HepG2 (cell line): ENCODE measurements at regions not wholly inside any gene's neighbourhood (a gene's known extent, or its start where the extent isn't known, plus 50 kb on each side); places are given as distances from the start of the nearest gene placed in this dataset.
A peak's percentile ranks its signal among the peaks of the same experiment; 100 is the strongest.

Source experiments
- ATAC-seq: fragments of 200-7000 bp; cut with Tn5 transposase; 3 replicates; pipeline ENCODE4 v1.9.1; 2020; ENCODE audit warnings: mild to moderate bottlenecking, moderate library complexity
- BruUV-seq: library from RNA; stranded (reverse); fragments of 400-500 nt; replicated peaks from 2 replicates; lab custom pipeline; 2021; lab: Mats Ljungman, UMichigan
- CTCF ChIA-PET: fragments of 300-600 bp; formaldehyde crosslinking; extraction: SDS; loops from one replicate; lab custom pipeline; 2021; ENCODE audit warnings: low total read pairs, inconsistent platforms, low intra/inter-chr PET ratio; lab: Yijun Ruan, JAX
- POLR2A ChIA-PET: fragments of 350-600 bp; sonication (Branson Sonifier 250); formaldehyde crosslinking; loops from one replicate; lab custom pipeline; 2020; ENCODE audit warnings: antibody characterized with exemption, inconsistent platforms; lab: Yijun Ruan, JAX
- DNase-seq: peaks from one replicate; pipeline ENCODE4 v3.0.0-alpha.2; 2015; ENCODE audit warnings: low spot score
- FAIRE-seq: peaks from 3 replicates; lab custom pipeline; 2011; peaks lifted over from hg19 to GRCh38; lab: Jason Lieb, UNC
- H2AFZ ChIP-seq: one replicate; pipeline ENCODE4 v1.6.1; 2011; ENCODE audit warnings: low read length, inconsistent platforms
- H3K27ac ChIP-seq: fragments of 300-600 bp; 3 replicates; pipeline ENCODE4 v1.8.0; 2011; ENCODE audit warnings: mixed run types, mild to moderate bottlenecking, mixed read lengths, low read length, inconsistent platforms; ENCODE audit not compliant: insufficient read depth; ENCODE audit errors: extremely low read length
- H3K27me3 ChIP-seq, 2 experiments: fragments of 200-600 bp in 1 of 2; 2 replicates in 1 of 2; 3 replicates in 1 of 2; pipeline versions ENCODE4 v1.6.0 to v1.8.0; 2011; ENCODE audit warnings: low read length in 2 of 2, mild to moderate bottlenecking in 2 of 2, moderate library complexity in 2 of 2, inconsistent platforms in 1 of 2; ENCODE audit not compliant: insufficient read depth in 2 of 2, control insufficient read depth in 1 of 2
- H3K36me3 ChIP-seq, 2 experiments: fragments of 200-600 bp in 1 of 2; replicated peaks in 1 of 2; 2 replicates in 1 of 2; 3 replicates in 1 of 2; pipeline versions ENCODE4 v1.5.1 to v1.8.0; 2011; ENCODE audit warnings: low read length in 2 of 2, inconsistent platforms in 1 of 2; ENCODE audit not compliant: insufficient read depth in 2 of 2, control insufficient read depth in 1 of 2
- H3K4me1 ChIP-seq: 2 replicates; pipeline ENCODE4 v1.5.1; 2012; ENCODE audit warnings: low read length, inconsistent platforms; ENCODE audit not compliant: insufficient read depth
- H3K4me2 ChIP-seq: 2 replicates; pipeline ENCODE4 v1.6.0; 2011; ENCODE audit warnings: low read depth, low read length, inconsistent platforms
- H3K4me3 ChIP-seq, 3 experiments: fragments of 200-600 bp in 1 of 3; sonication (generic), shearing (Covaris generic) in 1 of 3; replicated peaks in 1 of 3; 2 replicates each; pipeline ENCODE4 v1.5.1; 2011 to 2016; ENCODE audit warnings: low read length in 3 of 3, inconsistent platforms in 2 of 3, low read depth in 2 of 3, mild to moderate bottlenecking in 2 of 3, control low read depth in 1 of 3, mixed read lengths in 1 of 3; ENCODE audit not compliant: insufficient read depth in 1 of 3
- H3K79me2 ChIP-seq: one replicate; pipeline ENCODE4 v1.6.1; 2011; ENCODE audit warnings: low read length, inconsistent platforms; ENCODE audit not compliant: insufficient read depth
- H3K9ac ChIP-seq: 2 replicates; pipeline ENCODE4 v1.6.0; 2011; ENCODE audit warnings: mild to moderate bottlenecking, low read depth, low read length, inconsistent platforms; ENCODE audit not compliant: insufficient read depth
- H3K9me3 ChIP-seq: 2 replicates; pipeline ENCODE4 v1.5.1; 2012; ENCODE audit warnings: mild to moderate bottlenecking, low read length
- H4K20me1 ChIP-seq: 2 replicates; pipeline ENCODE4 v1.6.0; 2011; ENCODE audit warnings: inconsistent platforms, mild to moderate bottlenecking, low read length, moderate library complexity; ENCODE audit not compliant: insufficient read depth
- ARHGAP35 ChIP-seq: sonication (generic); formaldehyde crosslinking; IDR thresholded peaks from 2 replicates; pipeline ENCODE4 v1.9.0; 2022; ENCODE audit warnings: mild to moderate bottlenecking, inconsistent platforms, moderate library complexity, missing genetic modification reagents, borderline replicate concordance
- CEBPB ChIP-seq: IDR thresholded peaks from 2 replicates; pipeline ENCODE4 v1.6.1; 2011; ENCODE audit warnings: low read depth, low read length, improper control_type of control experiment, borderline replicate concordance
- KLF16 ChIP-seq, 2 experiments: sonication (generic) in 1 of 2; formaldehyde crosslinking in 1 of 2; IDR thresholded peaks; 2 replicates each; pipeline versions ENCODE4 v1.6.1 to v1.8.0; 2016 to 2023; ENCODE audit warnings: missing genetic modification reagents in 2 of 2, missing compliant biosample characterization in 1 of 2
- MAFK ChIP-seq, 2 experiments: IDR thresholded peaks in 1 of 2; conservative IDR thresholded peaks in 1 of 2; 2 replicates each; pipeline ENCODE4 v1.6.1; 2011; ENCODE audit warnings: improper control_type of control experiment in 2 of 2, low read length in 2 of 2
- MEF2D ChIP-seq: sonication (generic); formaldehyde crosslinking; IDR thresholded peaks from 2 replicates; pipeline ENCODE4 v1.5.1; 2020; ENCODE audit warnings: mild to moderate bottlenecking, missing genetic modification reagents
- MTA1 ChIP-seq: sonication (generic); formaldehyde crosslinking; IDR thresholded peaks from 2 replicates; pipeline ENCODE4 v1.4.0; 2020; ENCODE audit warnings: missing genetic modification reagents, mild to moderate bottlenecking, borderline replicate concordance
- MTF2 ChIP-seq: sonication (generic); formaldehyde crosslinking; IDR thresholded peaks from 2 replicates; pipeline ENCODE4 v1.5.0; 2020; ENCODE audit warnings: missing genetic modification reagents, borderline replicate concordance
- MXD4 ChIP-seq: IDR thresholded peaks from 2 replicates; pipeline ENCODE4 v1.6.1; 2016; ENCODE audit warnings: mild to moderate bottlenecking, missing biosample characterization, missing genetic modification reagents
- MXI1 ChIP-seq: IDR thresholded peaks from 3 replicates; pipeline ENCODE4 v1.6.1; 2012; ENCODE audit warnings: low read depth, low read length, inconsistent platforms, borderline replicate concordance
- NFE2 ChIP-seq: sonication (generic); formaldehyde crosslinking; IDR thresholded peaks from 2 replicates; pipeline ENCODE4 v1.4.0; 2020; ENCODE audit warnings: missing genetic modification reagents
- PITX1 ChIP-seq: sonication (generic); formaldehyde crosslinking; IDR thresholded peaks from 2 replicates; pipeline ENCODE4 v1.5.1; 2020; ENCODE audit warnings: mild to moderate bottlenecking, missing genetic modification reagents
- RARG ChIP-seq: sonication (generic); formaldehyde crosslinking; IDR thresholded peaks from 2 replicates; pipeline ENCODE4 v1.4.0; 2020; ENCODE audit warnings: low read depth, mild to moderate bottlenecking, missing genetic modification reagents
- SMAD1 ChIP-seq: sonication (generic); formaldehyde crosslinking; IDR thresholded peaks from 2 replicates; pipeline ENCODE4 v1.4.0; 2020; ENCODE audit warnings: missing genetic modification reagents, low read depth, mild to moderate bottlenecking, borderline replicate concordance
- THAP8 ChIP-seq: sonication (generic); formaldehyde crosslinking; IDR thresholded peaks from 2 replicates; pipeline ENCODE4 v1.5.1; 2020; ENCODE audit warnings: missing genetic modification reagents, mild to moderate bottlenecking, borderline replicate concordance
- ZGPAT ChIP-seq: IDR thresholded peaks from 2 replicates; pipeline ENCODE4 v1.6.1; 2016; ENCODE audit warnings: mild to moderate bottlenecking
- ZKSCAN1 ChIP-seq: fragments of 150-350 bp; IDR thresholded peaks from 2 replicates; pipeline ENCODE4 v1.6.1; 2014; ENCODE audit warnings: low read length
- ZNF160 ChIP-seq: sonication (generic); formaldehyde crosslinking; IDR thresholded peaks from 2 replicates; pipeline ENCODE4 v1.8.0; 2022; ENCODE audit warnings: mild to moderate bottlenecking, inconsistent platforms, missing genetic modification reagents
- ZNF839 ChIP-seq: sonication (generic); formaldehyde crosslinking; IDR thresholded peaks from 2 replicates; pipeline ENCODE4 v1.4.0; 2020; ENCODE audit warnings: missing genetic modification reagents, mild to moderate bottlenecking, borderline replicate concordance
- WGBS: methylation state at CpG from one replicate; pipeline ENCODE4 v1.1.6; 2017; ENCODE audit warnings: low lambda C conversion rate; 5-methylcytosine and 5-hydroxymethylcytosine counted together
- in situ Hi-C: cut with HindIII; loops from 2 replicates; pipeline ENCODE4 v1.10.0; 2017; ENCODE audit warnings: low pct_unique_long_range_greater_than_20kb; ENCODE audit not compliant: extremely low pct_ligation_motif_present
- intact Hi-C: fragments of 100-400 bp; cut with micrococcal nuclease; formaldehyde crosslinking; loops from one replicate; pipeline ENCODE4 v1.10.0; 2022; ENCODE audit not compliant: unreplicated experiment

- Histone ChIP-seq H4K20me1 (no peaks in the 10 kb centered on the region), H3K9me3 (no peaks in the 10 kb centered on the region), H3K4me1 (no peaks in the 10 kb centered on the region), H3K4me2 (no peak overlapping the region), H3K27ac (no peak overlapping the region), H3K9ac (no peak overlapping the region), H3K79me2 (no peaks in the 10 kb centered on the region), H3K27me3 (peaks cover 0 to 10% of the 10 kb centered on the region in 2 experiments; a peak in 2 of 5 replicates), H3K36me3 (no peaks in the 10 kb centered on the region), H2AFZ (no peak overlapping the region), H3K4me3 (no peak overlapping the region)
- no peak for FAIRE-seq
- no TSS peak for BruUV-seq
- CTCF ChIA-PET = no interaction called here
- intact Hi-C loops (no loop called here), in situ Hi-C loops (no loop called here)
- no peak for DNase-seq
- POLR2A ChIA-PET = no interaction called here
- ATAC-seq = no peak
- 3% methylated on average over 4 of the region's 4 CpGs for WGBS
- TF ChIP-seq CEBPB = 0 out of 2 replicates have a peak, but pooled peaks have one; percentile 24
- TF ChIP-seq RARG (CRISPR knock-in tag) = no peak
Observed at GRCh38 chr2:60676706-60677330, 79.2 kb upstream of the PAPOLG start.

DNA sequence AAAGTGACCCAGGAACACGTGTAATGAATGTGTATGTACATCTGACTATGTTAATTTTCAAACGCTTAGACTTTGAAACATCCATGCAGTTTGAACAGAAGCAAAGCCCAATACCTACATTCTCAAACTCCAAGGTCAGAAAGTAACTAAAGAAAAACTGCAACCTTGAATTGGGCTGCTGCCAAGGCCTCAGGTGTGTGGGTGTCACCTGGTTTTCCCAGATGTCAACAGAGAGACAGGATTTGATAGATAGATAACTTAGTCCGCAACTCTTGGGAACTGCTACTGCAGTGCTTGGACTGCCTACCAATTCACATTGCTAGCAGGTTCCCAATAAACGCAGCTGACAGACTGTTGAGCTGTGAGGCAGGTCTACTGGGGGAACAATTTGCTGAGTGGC lies 78.7 kb upstream of the PAPOLG start:
- H3K9me3 ChIP-seq = no peaks in the 10 kb centered on the region
- DNase-seq (no peak), ATAC-seq (no peak), FAIRE-seq (no peak)
- no peak overlapping the region for H2AFZ ChIP-seq
- H3K79me2 ChIP-seq = no peaks in the 10 kb centered on the region
- H3K27me3 ChIP-seq = peaks cover 0 to 10% of the 10 kb centered on the region in 2 experiments; a peak in 2 of 5 replicates
- H3K4me2 ChIP-seq = no peak overlapping the region
- POLR2A ChIA-PET = no interaction called here
- 6% methylated on average over 4 of the region's 4 CpGs for WGBS
- no TSS peak for BruUV-seq
- no peaks in the 10 kb centered on the region for H4K20me1 ChIP-seq
- no peak overlapping the region for H3K9ac ChIP-seq
- intact Hi-C loops = no loop called here
- H3K36me3 ChIP-seq = no peaks in the 10 kb centered on the region
- in situ Hi-C loops = no loop called here
- CTCF ChIA-PET = no interaction called here
- H3K4me1 ChIP-seq = no peaks in the 10 kb centered on the region
- no peak overlapping the region for H3K4me3 ChIP-seq
- H3K27ac ChIP-seq = no peak overlapping the region
- TF ChIP-seq MAFK (conservative IDR thresholded peaks at IDR 0.05 in 1 of 2, IDR thresholded peaks at IDR 0.05 in 1 of 2; ENCODE audit: low read length in 2 of 2) = no peak
- no peak for TF ChIP-seq MXD4 (CRISPR knock-in tag)
- TF ChIP-seq ZKSCAN1 = no peak
- no peak for TF ChIP-seq MTA1 (CRISPR knock-in tag)
- no peak for TF ChIP-seq MTF2 (CRISPR knock-in tag)
- no peak for TF ChIP-seq ZNF160 (CRISPR knock-in tag)
- TF ChIP-seq ZNF839 (CRISPR knock-in tag) = no peak
- no peak for TF ChIP-seq ZGPAT (CRISPR knock-in tag)
- TF ChIP-seq MXI1 = no peak
- no peak for TF ChIP-seq PITX1 (CRISPR knock-in tag)
- TF ChIP-seq MEF2D (CRISPR knock-in tag) = no peak
- no peak for TF ChIP-seq SMAD1
- no peak for TF ChIP-seq KLF16 (CRISPR knock-in tag; IDR thresholded peaks at IDR 0.05)
- TF ChIP-seq THAP8 = no peak
- TF ChIP-seq NFE2 (CRISPR knock-in tag) = no peak
- TF ChIP-seq ARHGAP35 (CRISPR knock-in tag) = no peak
